ENCODE measurements at regions not wholly inside any gene's neighbourhood (a gene's known extent, or its start where the extent isn't known, plus 50 kb on each side); places are given as distances from the start of the nearest gene placed in this dataset.

- Histone ChIP-seq H3K27ac (ENCODE audit: control insufficient read depth, insufficient read depth, low read length) (no peak overlapping the region), H3K9me3 (ENCODE audit: control insufficient read depth, low read depth, low read length) (no peaks in the 10 kb centered on the region), H3K9ac (ENCODE audit: control insufficient read depth, extremely low read depth, insufficient read depth, low read length) (no peak overlapping the region), H3K4me1 (ENCODE audit: control insufficient read depth, extremely low read depth, insufficient read depth, low read length) (no peaks in the 10 kb centered on the region), H3K27me3 (ENCODE audit: control insufficient read depth, extremely low read depth, insufficient read depth, low read length) (no peaks in the 10 kb centered on the region), H2AFZ (ENCODE audit: control insufficient read depth, low read length) (no peak overlapping the region), H4K20me1 (ENCODE audit: control insufficient read depth, extremely low read depth, insufficient read depth, low read length) (no peaks in the 10 kb centered on the region), H3K4me3 (ENCODE audit: control insufficient read depth in 2 of 3, extremely low read depth in 1 of 3, insufficient read depth in 2 of 3, low read depth in 1 of 3, low read length in 3 of 3) (no peak overlapping the region), H3K36me3 (ENCODE audit: control insufficient read depth in 2 of 2, extremely low read depth in 1 of 2, insufficient read depth in 2 of 2, low read length in 2 of 2) (no peaks in the 10 kb centered on the region), H3K4me2 (ENCODE audit: control insufficient read depth, extremely low read depth, insufficient read depth, low read depth, low read length) (no peak overlapping the region), H3K9me1 (ENCODE audit: control insufficient read depth, extremely low read depth, insufficient read depth, low read length) (no peaks in the 10 kb centered on the region), H3K79me2 (ENCODE audit: control insufficient read depth, insufficient read depth, low read length) (no peaks in the 10 kb centered on the region)
- FAIRE-seq (no peak), DNase-seq (ENCODE audit: low read depth, low spot score) (no peak)
- TF ChIP-seq EZH2 (IDR thresholded peaks at IDR 0.05; ENCODE audit: low read length) (no peak), CTCF (optimal IDR thresholded peaks at IDR 0.05 in 1 of 3, IDR thresholded peaks at IDR 0.05 in 1 of 3, conservative IDR thresholded peaks at IDR 0.05 in 1 of 3; ENCODE audit: extremely low read depth in 1 of 3, insufficient read depth in 2 of 3, low read length in 3 of 3) (no peak)
- dilution Hi-C loops (cut with MboI; ENCODE audit: extremely low pct_ligation_motif_present, low sequenced_read_pairs): no loop called here
Measured at GRCh38 chr6:16832043-16832567, 70.8 kb upstream of the ATXN1 start.

DNA sequence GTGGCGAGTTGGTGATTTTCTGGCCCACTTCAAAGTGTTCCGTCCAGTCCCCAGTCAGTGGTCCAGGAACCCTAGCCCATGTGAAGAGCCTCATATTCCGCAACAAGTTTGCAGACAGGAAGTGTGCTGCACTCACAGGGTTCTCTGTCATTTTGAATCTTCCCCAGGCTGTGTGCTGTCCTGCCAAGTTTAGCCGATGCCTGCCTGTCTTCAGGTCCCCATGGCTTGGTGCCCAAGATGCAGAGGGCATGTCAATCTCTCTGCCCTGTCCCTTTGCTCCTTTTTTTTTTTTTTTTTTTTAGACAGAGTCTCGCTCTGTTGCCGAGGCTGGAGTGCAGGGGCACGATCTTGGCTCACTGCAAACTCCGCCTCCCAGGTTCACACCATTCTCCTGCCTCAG is 69.9 kb upstream of the ATXN1 start:
- dilution Hi-C loops (cut with MboI; ENCODE audit: extremely low pct_ligation_motif_present, low sequenced_read_pairs): no loop called here
- H3K4me2 ChIP-seq (ENCODE audit: control insufficient read depth, extremely low read depth, insufficient read depth, low read depth, low read length): no peak overlapping the region
- no peaks in the 10 kb centered on the region for H3K27me3 ChIP-seq (ENCODE audit: control insufficient read depth, extremely low read depth, insufficient read depth, low read length)

More for the DNA sequence above, 69.9 kb upstream of the ATXN1 start:
- Histone ChIP-seq H3K4me3 (ENCODE audit: control insufficient read depth in 2 of 3, extremely low read depth in 1 of 3, insufficient read depth in 2 of 3, low read depth in 1 of 3, low read length in 3 of 3) (no peak overlapping the region), H3K9ac (ENCODE audit: control insufficient read depth, extremely low read depth, insufficient read depth, low read length) (no peak overlapping the region), H3K36me3 (ENCODE audit: control insufficient read depth in 2 of 2, extremely low read depth in 1 of 2, insufficient read depth in 2 of 2, low read length in 2 of 2) (no peaks in the 10 kb centered on the region), H3K9me1 (ENCODE audit: control insufficient read depth, extremely low read depth, insufficient read depth, low read length) (no peaks in the 10 kb centered on the region), H3K79me2 (ENCODE audit: control insufficient read depth, insufficient read depth, low read length) (no peaks in the 10 kb centered on the region), H2AFZ (ENCODE audit: control insufficient read depth, low read length) (no peak overlapping the region), H3K9me3 (ENCODE audit: control insufficient read depth, low read depth, low read length) (no peaks in the 10 kb centered on the region), H4K20me1 (ENCODE audit: control insufficient read depth, extremely low read depth, insufficient read depth, low read length) (no peaks in the 10 kb centered on the region), H3K4me1 (ENCODE audit: control insufficient read depth, extremely low read depth, insufficient read depth, low read length) (no peaks in the 10 kb centered on the region), H3K27ac (ENCODE audit: control insufficient read depth, insufficient read depth, low read length) (no peak overlapping the region)
- TF ChIP-seq CTCF (optimal IDR thresholded peaks at IDR 0.05 in 1 of 3, IDR thresholded peaks at IDR 0.05 in 1 of 3, conservative IDR thresholded peaks at IDR 0.05 in 1 of 3; ENCODE audit: extremely low read depth in 1 of 3, insufficient read depth in 2 of 3, low read length in 3 of 3): no peak
- TF ChIP-seq EZH2 (IDR thresholded peaks at IDR 0.05; ENCODE audit: low read length): no peak
- DNase-seq (ENCODE audit: low read depth, low spot score) (no peak), FAIRE-seq (no peak)
